MG63 (cell line): ENCODE measurements at regions not wholly inside any gene's neighbourhood (a gene's known extent, or its start where the extent isn't known, plus 50 kb on each side); places are given as distances from the start of the nearest gene placed in this dataset.

Source experiments
- DNase-seq: peaks from one replicate; pipeline ENCODE4 v3.0.0-alpha.2; 2020
- H3K27me3 ChIP-seq: fragments of 250-450 bp; sonication (Bioruptor Pico); 2 replicates; pipeline ENCODE4 v1.5.1; 2020; ENCODE audit warnings: mild to moderate bottlenecking, moderate library complexity
- H3K36me3 ChIP-seq: fragments of 250-450 bp; sonication (Bioruptor Pico); 2 replicates; pipeline ENCODE4 v1.5.1; 2020; ENCODE audit warnings: mild to moderate bottlenecking, moderate library complexity
- H3K4me3 ChIP-seq: fragments of 250-450 bp; sonication (Bioruptor Pico); 2 replicates; pipeline ENCODE4 v1.5.1; 2020; ENCODE audit warnings: mild to moderate bottlenecking, moderate library complexity
- H3K9me3 ChIP-seq: fragments of 250-450 bp; sonication (Bioruptor Pico); 2 replicates; pipeline ENCODE4 v1.5.1; 2020; ENCODE audit warnings: mild to moderate bottlenecking, moderate library complexity

DNA sequence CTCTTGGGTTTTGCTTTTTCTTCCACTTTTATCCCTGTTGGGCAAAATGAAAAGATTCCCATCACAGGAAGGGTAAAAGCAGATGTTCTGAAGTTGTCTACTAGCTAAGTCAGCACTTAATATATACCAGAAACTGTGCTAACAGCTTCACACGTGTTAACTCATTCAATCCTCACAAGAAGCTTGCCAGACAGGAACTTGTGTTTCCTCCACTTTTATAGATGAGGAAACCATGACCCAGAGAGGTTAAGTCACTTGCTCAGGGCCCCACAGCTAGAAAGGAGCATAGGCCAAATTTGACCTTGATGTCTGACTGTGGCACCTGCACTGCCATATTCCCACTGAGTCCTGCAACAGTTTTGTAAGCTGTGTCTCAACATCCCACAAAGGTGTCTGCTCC lies 76.8 kb upstream of the EPC2 start:
- no peak for DNase-seq
- no peaks in the 10 kb centered on the region for H3K36me3 ChIP-seq
- H3K27me3 ChIP-seq, result no peaks in the 10 kb centered on the region
- H3K4me3 ChIP-seq, result no peak overlapping the region
- H3K9me3 ChIP-seq, result no peaks in the 10 kb centered on the region

DNA sequence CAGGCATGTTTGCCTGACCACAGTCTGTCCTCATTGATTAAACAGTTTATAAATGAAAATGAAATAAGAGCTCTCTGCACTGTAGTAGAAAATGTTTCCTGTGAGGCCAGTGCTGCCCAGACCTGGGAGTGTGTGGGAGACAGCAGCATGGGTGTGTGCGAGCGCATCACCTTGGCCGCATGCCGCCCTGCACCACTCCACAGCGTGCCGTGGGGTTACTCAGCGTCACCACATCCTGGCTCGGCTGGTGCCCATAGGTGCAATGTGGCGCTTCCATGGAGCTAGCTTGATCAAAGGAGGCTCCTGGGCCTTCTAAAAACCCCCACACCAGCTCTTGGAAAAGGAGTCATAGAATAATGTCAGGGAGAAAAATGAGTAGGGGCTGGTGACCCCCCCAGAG lies 76.0 kb upstream of the EPC2 start:
- Histone ChIP-seq H3K4me3 (no peak overlapping the region), H3K9me3 (no peaks in the 10 kb centered on the region), H3K27me3 (no peaks in the 10 kb centered on the region), H3K36me3 (no peaks in the 10 kb centered on the region)
- DNase-seq, result peak; percentile 19

DNA sequence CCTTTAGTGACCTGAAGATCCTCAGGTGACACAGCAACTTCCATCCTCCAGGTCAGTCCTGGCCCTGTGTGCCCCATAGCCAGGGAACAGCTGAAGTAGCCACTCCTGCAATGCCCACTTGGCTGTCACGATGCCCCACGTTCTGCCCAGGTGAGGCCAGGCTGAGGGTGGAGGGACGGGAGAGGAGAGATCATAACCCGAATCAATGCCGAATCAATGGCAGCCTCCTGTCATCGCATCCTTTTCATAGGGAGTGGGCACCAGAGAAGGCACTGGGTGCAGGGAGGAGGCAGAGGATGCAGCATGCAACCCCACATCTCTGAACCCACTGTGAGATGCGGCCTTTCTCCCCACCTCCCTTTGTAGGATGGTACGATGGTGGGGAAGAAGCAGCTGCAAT lies 75.3 kb upstream of the EPC2 start:
- H3K9me3 ChIP-seq, result no peaks in the 10 kb centered on the region
- H3K4me3 ChIP-seq, result no peak overlapping the region
- no peaks in the 10 kb centered on the region for H3K27me3 ChIP-seq
- DNase-seq, result no peak
- H3K36me3 ChIP-seq, result no peaks in the 10 kb centered on the region

DNA sequence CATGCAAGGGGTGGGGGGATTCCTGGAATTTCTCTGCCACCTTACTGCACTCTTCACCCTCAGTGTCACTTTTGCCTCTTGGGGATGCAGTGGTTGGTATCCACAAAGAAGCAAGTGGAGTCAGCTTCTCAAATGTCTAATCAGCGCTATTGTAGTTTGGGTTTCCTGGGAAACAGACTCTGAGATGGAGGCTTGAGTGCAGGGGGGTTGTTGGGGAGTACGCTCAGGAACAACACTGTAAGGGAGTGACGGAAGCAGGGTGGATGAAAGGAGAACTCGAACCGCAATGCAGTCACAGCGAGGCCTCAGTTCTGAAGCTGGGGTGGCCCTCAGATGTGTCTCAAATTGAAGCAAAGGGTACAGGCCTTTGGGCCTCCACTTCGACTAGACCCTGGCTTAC lies 73.6 kb upstream of the EPC2 start:
- Histone ChIP-seq H3K36me3 (no peaks in the 10 kb centered on the region), H3K9me3 (no peaks in the 10 kb centered on the region), H3K27me3 (no peaks in the 10 kb centered on the region), H3K4me3 (no peak overlapping the region)
- no peak for DNase-seq

DNA sequence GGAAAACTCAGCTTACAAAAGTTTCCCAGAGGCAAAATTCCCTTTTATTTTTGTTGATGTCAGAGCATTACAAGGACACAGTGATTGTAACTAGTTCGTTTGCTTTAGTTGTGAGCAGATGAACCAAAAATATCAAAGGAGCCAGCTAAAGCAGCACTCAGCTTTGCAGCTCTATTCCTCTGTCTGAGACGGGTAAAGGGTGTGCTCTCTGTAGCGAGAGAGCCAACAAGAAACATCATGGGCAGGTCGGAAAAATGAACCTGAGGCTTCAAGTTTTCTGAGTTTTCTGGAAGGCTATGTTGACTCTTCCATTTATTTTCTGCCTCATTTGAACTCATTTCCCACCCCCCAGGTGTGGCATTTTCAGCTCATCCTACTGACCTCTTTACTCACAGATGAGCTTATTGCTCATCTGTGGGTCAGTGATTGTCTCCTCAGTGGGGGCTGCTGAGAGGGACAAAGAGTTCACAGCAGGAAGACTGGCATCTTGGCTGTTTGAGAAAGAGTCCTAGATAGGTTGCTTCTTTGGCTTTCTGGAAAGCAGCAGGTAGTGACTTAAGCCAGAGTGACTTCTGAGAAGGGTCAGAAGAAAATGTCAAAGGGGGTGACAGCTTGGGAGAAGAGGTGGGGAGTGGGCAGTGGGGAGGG lies 66.6 kb upstream of the EPC2 start:
- DNase-seq, result no peak
- H3K4me3 ChIP-seq, result no peak overlapping the region
- no peaks in the 10 kb centered on the region for H3K36me3 ChIP-seq
- no peaks in the 10 kb centered on the region for H3K9me3 ChIP-seq
- H3K27me3 ChIP-seq, result peaks cover 8% of the 10 kb centered on the region

DNA sequence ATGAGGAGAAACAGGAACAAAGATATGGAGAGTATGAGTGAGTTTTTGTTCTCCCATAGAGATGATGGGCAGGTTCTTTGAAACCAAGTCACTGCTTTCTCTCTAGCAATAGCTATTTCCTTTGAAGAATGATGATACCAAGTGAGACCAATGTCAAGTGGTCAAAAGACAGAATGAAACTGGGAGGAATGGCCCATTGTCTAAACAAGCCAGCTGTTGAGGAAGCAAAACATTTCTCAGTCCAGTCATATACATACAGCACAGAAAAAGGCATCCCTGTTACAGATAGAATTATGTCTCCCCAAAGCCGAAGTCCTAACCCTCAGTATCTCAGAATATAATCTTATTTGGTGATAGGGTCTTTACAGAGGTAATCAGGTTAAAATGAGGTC lies 66.1 kb upstream of the EPC2 start:
- no peak overlapping the region for H3K4me3 ChIP-seq
- no peaks in the 10 kb centered on the region for H3K36me3 ChIP-seq
- no peak for DNase-seq
- no peaks in the 10 kb centered on the region for H3K9me3 ChIP-seq
- peaks cover 8% of the 10 kb centered on the region for H3K27me3 ChIP-seq

DNA sequence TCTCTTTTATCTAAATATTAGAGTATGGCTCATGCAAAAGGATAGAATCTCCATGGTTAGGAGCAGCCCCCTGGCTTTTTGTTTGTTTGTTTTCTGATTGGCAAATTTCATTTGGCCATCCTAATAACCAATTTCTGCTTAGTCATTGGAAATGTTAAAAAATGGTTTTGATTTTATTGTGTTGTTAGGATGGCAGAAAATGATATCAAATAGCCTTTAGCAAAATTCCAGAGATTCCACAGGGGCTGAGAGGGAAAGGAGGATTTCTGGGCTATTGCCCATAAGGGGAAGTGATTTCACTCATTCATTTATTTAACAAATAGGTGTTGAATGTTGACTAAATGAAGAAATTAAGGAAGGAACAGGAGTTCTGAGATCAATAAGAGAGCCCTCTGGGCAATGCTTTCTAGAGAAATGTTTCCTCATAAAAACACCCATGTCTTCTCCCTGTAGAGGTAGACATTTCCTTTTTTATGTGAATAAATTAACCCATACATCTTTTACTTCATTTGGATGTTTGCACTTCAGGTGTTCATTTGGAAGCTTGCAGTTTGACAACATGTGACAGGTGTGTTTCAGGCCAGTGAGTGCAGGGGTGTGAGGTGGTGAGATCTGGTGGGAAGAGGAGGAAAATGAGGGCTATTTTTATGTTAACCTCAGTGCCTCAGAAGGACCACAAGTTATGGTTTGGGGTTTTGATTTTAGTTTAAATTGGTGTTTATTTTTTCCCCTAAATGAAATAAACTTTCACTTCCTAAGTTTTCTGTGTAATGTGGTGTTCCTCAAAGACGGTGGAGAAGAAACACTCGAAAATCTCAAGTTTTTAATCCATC lies 61.7 kb upstream of the EPC2 start:
- Histone ChIP-seq H3K36me3 (no peaks in the 10 kb centered on the region), H3K4me3 (no peak overlapping the region), H3K9me3 (no peaks in the 10 kb centered on the region), H3K27me3 (peaks cover 4% of the 10 kb centered on the region)
- DNase-seq, result no peak

DNA sequence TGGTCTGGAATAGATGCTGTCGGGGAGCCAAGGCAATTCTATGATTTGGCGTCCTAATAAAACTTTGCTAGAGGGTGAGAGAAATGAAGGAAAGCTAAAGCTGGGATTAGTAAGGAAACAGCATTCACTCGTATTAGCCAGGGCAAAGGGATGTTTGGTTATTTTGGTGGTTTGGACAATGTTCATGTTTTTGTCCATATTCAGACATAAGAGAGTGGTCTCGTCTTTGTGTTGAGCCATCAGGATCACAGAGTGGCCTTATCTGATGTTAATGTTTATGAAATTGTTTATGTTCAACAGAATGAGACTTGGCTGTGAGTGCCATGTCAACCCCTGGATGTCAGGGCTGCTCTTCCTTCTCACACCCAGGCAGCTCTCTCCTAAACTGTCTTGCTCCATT lies 58.9 kb upstream of the EPC2 start:
- no peaks in the 10 kb centered on the region for H3K9me3 ChIP-seq
- H3K4me3 ChIP-seq, result no peak overlapping the region
- H3K27me3 ChIP-seq, result no peaks in the 10 kb centered on the region
- DNase-seq, result no peak
- H3K36me3 ChIP-seq, result no peaks in the 10 kb centered on the region

DNA sequence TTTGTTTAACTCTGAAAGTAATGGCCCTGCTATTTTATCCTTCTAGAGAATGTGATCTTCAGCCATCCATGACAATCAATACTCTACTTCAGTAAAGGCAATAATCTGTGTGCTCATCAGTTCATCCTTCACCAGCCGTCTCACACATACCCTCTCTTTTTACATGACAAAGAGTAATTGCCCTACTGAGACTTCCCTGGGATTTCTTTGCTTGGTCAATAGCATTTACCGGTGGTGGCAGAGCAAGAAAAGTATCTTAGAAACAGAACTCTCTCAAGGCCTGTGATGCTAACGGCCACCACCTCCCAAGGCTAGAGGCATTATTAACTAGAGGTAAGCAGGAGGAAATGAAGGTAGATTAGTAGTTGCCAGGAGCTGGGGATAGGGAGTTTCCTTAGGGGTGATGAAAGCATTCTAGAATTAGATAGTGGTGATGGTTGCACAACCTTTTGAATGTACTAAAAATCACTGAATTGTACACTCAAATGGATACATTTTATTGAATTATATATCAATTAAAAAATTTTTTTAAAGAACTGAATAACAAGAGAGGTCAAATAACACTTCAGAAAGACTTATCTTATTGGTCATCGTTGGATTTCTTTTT lies 57.9 kb upstream of the EPC2 start:
- Histone ChIP-seq H3K36me3 (no peaks in the 10 kb centered on the region), H3K9me3 (no peaks in the 10 kb centered on the region), H3K4me3 (no peak overlapping the region), H3K27me3 (no peaks in the 10 kb centered on the region)
- DNase-seq, result no peak

DNA sequence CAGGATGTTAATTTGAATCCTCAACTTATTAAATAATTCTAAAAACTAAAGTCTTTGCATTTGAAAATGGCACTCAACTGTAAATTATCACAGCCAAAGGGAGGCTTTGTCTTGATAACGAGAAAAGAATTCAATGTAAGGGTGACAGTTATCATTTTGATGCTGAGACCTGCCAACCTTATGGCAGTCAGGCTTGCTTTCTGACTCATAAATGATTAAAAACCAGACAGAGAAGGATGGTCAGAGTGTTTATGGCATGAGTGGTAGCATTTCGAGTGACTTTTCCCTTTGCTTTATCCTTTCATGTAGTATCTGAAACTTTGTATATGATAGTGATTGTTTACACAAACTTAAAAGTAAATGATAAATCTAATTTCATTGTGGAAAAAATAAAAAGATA lies 53.9 kb upstream of the EPC2 start:
- no peak for DNase-seq
- H3K4me3 ChIP-seq, result no peak overlapping the region
- no peaks in the 10 kb centered on the region for H3K9me3 ChIP-seq
- H3K36me3 ChIP-seq, result no peaks in the 10 kb centered on the region
- no peaks in the 10 kb centered on the region for H3K27me3 ChIP-seq

DNA sequence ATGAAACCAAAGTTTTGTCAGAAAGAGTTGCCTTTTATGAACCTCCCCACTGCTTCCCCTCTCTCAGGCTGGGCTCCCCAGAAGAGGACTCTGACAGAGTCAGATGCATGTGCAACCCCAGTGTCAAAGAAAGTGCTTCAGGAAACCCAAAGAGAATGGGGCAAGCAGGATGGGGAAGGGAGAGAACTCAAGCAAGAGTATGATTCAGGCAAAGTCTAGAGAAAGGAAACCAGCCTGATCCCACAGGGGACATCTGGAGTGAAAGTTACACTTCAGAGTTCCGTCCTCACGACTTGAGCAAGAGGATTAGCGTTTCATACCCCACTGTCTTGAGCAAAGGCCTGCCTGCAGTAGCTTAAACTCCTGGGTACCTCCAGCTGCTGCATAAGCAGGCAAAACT lies 51.8 kb upstream of the EPC2 start:
- DNase-seq, result no peak
- no peaks in the 10 kb centered on the region for H3K9me3 ChIP-seq
- no peaks in the 10 kb centered on the region for H3K27me3 ChIP-seq
- no peak overlapping the region for H3K4me3 ChIP-seq
- no peaks in the 10 kb centered on the region for H3K36me3 ChIP-seq

DNA sequence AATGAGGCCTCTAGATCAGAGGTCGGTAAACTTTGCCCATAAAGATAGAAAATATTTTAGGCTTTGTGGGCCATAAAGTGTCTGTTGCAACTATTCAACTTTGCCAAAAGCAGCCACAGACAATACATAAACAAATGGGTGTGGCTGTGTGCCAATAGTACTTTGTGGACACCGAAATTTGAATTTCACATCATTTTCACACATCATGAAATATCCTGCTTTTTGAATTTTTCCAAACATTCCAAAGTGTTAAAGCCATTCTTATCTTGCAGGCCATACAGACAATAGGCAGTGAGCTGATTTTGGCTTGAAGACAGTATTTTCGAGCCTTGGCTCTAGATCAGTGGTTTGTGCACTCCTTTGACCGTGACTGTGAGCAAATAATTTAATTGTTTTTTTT lies 51.1 kb upstream of the EPC2 start:
- Histone ChIP-seq H3K9me3 (no peaks in the 10 kb centered on the region), H3K4me3 (no peak overlapping the region), H3K36me3 (no peaks in the 10 kb centered on the region), H3K27me3 (no peaks in the 10 kb centered on the region)
- DNase-seq, result peak; percentile 9

DNA sequence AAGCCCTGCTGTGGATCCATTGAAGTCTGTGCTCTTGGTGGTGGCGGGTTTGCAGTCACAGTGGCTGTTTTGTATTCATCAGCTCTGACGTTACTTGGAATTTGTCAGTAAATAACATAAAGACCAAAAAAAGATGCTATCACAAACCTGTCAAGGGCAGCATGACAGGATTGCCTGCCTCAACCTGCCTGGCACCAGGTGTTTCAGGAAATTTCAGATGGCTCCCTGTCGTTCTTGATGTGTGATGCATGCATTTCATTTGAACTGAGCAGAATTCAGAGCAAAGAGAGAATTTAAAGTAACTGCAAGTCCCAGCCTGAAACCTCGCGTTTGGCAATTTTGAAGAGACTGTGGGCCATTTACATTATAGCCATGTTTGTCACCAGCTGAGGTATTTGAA lies 50.3 kb upstream of the EPC2 start:
- Histone ChIP-seq H3K27me3 (no peaks in the 10 kb centered on the region), H3K4me3 (no peak overlapping the region), H3K36me3 (no peaks in the 10 kb centered on the region), H3K9me3 (no peaks in the 10 kb centered on the region)
- no peak for DNase-seq
